ENCODE measurements at regions not wholly inside any gene's neighbourhood (a gene's known extent, or its start where the extent isn't known, plus 50 kb on each side); places are given as distances from the start of the nearest gene placed in this dataset.

DNA sequence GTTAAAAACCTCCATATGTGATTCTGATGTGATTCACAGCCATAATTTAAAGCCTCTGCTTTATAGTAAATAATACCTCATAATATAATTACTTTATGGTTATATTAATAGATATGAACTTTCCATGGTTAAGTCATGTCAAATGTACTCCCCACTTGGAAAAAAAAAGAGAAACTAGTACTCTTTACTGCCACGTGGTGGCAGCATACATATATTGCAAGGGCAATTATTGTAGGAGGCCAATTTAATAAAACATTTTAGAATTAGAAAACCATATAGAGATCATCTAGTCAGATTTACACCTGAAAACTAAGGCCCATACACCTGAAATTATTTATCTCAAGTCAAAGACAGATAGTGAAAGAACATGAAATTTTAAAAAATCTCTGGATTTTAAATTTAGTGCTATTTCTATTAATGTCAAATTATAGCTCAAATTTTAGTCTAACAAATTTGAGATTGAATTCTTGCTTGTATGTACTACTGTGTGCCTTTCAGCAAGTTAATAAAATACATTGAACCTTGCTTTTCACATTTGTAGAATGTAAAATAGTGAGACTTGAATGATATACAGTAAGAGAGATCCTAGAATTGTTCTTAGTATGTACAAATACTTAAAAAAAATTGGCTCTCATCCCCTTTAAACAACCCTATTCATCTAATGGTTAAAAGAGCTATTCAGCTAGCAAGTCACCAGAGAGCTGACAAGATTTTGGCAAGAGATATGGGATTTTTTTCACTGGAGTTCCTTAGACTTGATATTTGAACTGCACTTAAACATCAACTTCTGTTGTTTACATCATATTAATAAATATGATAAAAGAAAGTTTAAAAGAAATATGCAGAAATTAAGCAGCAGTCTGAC is 603.8 kb downstream of the TLE4 start:
- peak; percentile 95 for FAIRE-seq

DNA sequence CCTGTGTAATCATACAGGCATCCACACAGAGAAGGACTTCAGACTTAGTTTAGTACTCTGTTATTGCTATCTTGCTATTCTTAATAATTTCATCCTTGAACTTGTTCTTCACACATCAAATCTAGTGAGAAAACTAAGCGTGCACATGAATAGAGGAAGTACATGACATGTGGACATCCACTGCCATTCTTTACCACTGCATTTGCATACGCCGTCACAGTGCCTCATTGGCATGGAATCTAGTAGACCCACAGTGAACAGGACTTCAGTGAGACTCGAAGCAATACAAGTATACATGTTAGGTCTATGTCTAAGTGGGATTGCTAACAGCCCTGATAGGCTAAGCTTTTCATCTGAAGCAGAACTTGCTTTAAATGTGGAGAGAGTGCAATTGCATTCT is 592.1 kb downstream of the TLE4 start:
- FAIRE-seq: no peak

DNA sequence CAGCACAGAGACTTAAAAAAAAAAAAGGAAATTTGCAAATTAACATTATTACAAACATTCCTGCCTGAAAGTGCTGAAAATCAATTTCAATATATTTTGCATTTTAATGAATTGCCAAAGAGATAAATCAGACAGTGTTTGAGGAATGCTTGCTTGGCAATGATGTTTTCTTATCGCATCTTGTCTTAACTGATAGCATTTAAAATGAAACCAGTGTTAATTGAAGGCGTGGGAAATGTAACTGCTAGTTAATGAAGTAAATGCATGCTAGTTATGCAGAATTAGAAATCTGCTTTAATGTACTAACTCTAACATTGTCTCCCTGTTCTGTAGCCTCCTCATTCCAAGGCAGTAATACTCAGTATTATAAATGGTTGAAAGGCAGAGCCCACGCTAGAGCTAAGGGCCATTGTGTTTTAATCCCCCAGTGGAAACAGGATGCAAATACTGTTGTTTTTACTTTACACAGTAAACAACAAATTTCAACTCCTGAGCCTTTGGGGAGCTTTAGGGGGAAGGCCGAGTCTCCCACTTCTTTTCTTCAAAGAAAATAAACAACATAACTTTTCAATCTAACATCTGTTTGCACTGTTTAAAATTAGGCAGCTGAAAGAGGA is 586.9 kb downstream of the TLE4 start:
- FAIRE-seq: no peak

DNA sequence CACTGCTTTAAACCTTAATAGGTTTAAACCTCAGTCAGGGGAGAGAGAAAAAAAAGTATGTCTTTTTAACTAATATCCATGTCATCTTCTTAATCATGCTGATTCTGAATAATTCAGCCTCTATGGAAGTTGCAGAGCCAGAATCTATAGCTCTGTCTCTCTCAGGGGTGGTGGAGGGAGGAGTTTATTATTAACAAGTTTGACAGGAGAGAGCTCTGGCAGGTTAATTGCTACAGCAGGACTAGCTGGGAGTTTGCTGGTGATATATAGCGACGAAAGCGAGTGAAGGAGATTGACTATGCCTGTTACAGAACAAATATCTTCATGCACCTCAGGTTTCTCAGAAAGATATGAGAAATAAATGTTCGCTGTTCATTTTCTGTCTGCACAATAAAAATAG is 586.4 kb downstream of the TLE4 start:
- no peak for FAIRE-seq

DNA sequence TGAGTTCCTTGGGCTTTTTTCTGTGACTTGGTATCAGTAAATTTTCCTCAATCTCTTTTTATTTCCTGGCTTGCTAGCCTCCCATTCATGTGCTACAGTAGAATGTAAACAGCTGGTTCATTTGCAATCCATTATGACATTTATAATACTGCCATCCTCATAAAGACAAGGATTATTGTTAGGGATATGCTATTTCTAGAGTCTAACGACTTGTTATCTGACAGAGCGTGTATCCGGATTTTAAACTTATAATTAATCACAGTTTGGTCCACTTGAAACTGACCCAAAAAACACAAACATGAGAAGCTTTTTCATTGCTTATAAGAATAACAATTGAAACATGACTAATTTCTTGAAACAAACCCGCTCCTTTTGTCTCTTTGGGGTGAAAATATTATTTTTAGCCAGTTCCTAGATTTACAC is 585.8 kb downstream of the TLE4 start:
- FAIRE-seq: no peak

DNA sequence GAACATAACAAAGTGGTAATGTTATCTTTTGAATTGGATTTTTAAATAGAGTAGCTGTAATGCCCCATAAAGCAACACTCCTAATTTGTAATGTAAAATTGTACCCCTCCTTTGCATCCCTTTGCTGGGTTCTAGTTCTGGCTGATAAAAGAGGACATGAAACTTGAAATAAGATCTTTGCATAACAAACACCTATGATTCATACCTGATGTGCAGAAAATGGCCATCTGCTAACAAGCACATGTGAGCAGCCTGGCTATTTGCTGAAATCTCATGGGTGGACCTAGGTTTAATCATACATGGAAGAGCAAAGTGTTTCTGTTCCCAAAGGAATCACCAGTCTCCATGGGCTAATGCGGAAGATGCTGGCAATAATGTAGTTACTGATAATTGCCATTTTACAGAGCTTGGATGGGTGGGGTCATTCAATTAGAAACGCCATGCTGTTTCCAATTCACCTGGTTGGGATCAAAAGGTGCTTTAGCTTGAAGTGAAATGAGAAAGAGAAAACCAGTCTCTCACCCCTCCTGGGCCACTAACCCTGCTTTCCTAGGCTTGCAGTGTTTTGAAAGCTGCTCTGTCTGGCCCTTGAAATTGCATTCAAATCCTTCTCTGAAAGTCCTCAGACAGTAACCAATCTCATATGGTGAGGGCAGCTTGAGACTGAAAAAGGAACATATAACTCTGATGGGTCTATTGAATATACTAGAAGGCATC is 585.1 kb downstream of the TLE4 start:
- FAIRE-seq: no peak

DNA sequence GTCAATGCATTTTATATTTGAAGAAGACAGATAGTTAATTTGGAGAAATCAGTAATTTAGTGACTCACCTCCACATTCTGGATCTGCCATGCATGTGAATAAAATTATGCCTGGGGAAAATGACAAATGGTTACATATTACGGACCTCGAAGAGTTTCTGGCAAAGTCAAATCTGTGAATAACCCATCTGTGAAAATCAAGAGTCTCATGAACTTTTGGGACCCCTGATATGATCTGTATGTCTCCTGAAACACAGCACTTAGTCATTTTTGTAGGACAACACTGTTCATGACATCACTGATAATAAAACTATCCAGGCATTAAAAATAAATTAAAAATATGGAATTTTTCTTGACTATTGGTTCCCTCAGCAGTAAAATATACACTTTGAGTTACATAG is 584.5 kb downstream of the TLE4 start:
- FAIRE-seq: no peak

DNA sequence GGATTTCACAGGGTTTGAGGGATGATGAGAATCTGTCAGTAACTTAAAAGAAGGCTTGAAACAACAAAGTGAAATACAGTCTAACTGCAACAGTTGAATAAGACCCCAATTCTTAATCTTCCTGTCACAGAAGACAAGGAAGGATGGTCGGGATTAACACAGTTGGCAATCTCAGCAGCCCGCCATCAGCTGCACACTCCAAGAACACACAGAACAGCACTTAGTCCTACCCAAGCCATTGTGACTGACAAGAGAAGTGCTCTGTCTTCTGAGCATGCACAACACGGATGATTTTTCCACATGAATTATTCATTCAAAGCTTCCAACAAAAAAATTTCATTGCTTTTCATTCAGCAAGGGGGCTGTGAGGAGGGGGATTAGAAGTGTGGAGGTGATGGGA is 576.1 kb downstream of the TLE4 start:
- FAIRE-seq: no peak

DNA sequence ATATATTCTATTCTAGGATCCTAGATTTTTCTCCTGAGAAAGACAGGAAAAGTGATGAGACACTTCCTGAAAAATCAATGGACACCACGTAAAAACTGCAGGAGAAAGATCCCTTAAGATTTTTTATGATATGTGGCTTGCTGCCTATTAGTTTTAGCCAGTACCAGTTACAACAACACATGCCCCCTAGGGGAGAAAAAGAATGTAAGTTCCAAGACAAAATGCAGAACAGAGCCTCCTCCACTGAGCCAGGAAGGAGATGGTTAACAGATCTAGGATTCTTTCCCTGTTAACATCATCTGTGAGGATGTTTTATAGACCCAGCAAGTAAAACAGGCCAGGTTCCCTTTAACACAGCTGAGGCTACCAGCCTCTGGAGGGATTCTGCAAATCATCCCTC is 574.7 kb downstream of the TLE4 start:
- FAIRE-seq: no peak

DNA sequence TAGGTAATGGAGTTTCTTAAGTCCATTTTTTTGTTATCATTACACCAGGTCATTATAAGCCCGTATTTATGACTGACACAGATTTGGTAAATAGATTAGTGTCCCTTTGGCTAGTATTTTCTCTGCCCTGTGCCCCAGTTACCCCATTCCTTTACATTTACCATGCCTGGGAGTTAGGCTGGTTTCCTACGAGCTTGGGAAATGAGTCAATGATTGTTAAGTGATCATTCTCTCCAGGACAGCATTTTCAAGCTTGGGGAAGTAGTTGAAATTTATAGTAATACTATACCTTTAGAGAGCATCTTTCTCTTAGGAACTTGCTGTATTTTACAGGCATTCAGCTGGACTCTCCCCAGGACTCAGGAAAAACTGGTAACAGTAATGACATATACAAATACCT is 573.1 kb downstream of the TLE4 start:
- no peak for FAIRE-seq

DNA sequence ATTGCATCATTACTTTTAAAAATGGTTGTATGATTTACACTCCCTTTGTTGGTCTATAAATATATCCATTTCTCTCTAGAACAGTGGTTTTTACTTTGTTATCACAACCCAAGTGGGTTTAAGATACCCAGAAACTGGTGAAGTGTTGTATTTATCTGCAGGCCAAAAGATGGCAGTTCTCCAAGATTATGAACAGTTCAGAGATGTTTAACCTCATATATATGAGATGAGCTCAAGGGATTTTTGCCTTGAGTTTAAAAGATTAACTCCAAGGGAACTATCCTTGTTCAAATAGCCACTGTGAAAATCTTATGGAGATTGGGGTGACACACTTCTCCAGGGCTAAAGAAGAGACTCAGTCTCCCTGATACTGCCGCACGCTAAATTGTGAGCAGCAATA is 572.6 kb downstream of the TLE4 start:
- no peak for FAIRE-seq

DNA sequence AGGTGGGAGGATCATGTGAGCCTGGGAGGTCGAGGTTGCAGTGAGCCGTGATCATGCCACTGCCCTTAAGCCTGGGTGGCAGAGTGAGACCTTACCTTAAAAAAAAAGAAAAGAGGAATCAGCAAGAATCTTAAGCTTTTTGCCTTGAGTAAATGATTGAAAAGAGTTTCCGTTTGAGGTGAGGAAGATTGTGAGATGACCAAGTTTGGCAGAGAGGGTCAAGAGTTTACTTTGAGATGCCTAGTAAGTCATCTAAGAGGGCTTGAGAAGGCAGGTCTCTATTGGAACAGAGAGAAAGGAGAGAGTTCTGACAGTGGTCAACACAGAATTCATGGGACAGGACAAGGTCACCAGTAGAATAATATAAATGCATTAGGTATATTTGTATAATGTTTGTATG is 572.1 kb downstream of the TLE4 start:
- FAIRE-seq: no peak

DNA sequence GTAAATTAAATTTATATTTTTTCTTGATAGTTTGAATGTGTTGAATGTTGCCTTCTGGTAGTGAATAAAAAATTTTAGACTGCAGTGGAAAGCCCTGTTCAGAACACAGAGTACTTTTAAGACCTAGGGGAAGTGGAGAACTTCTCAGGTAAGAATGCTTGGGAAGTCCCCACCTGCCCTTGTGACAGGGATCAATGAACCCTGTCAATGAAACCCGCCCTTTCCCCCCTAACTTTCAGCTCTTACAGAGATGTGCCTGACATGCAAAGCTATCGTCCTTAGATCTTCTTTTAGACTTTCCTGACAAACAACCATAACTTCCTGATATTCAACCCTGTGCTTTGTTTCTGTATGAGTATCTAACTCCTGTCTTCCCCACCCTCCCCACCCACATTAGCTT is 562.7 kb downstream of the TLE4 start:
- FAIRE-seq: no peak

DNA sequence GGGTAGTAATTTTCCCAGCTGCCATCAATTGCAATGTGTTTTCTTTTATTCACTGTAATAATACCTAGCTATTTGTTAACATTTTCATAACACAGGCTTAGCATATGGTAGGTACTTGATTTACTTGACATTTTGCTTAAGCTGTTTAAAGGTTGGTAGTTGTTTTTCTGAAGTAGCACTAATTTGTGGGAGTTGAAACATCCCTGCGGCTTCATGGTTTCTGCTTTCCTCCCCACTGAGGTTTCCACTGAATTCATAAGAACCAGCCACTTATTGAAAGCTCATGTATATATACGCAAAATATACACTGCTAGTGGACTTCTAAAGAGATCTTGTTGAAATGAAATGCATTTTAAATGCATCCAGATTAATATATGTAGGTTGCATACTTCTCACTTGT is 559.9 kb downstream of the TLE4 start:
- no peak for FAIRE-seq

DNA sequence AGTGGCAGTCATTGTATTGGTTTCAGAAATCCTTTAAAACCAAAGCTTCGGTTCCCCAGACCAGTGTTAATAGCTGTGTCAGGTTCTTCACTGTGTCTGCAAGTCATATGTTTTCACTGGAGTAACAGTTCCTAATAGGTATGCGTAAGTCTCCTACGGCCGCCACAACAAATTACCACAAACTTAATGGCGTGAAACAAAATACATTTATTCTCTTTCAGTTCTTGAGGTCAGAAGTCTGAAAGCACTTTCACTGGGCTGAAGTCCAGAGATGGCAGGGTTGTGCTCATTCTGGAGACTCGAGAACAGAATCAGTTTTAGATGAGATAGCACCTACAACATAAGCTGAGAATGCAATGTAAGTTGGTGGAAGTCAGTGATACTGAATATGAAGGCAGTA is 556.2 kb downstream of the TLE4 start:
- FAIRE-seq: no peak

DNA sequence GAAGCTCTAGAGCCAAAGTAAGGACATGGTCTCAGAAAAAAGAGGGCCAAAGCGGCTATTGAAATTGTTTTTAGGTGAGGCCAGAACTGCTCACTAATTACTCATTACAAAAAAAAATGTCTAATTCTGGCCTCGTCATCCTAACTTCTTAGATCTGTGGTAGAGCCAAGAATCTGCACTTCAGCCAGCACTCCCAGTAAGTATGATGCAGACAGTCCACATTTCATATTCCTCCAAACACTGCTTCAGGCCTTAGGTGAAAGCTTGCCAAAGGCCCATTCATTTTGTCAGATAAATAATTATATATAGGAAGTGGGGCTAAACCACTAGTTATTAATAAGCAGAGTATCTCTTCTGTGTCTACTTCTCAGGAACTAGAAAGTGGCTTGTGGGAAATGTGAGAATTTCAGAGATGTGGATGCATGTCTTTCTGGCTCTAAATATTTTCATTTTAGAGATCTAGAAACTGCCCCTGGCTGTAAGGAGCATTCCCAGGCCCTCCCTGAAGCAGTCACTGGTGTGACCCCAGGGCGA is 554.0 kb downstream of the TLE4 start:
- FAIRE-seq: no peak

DNA sequence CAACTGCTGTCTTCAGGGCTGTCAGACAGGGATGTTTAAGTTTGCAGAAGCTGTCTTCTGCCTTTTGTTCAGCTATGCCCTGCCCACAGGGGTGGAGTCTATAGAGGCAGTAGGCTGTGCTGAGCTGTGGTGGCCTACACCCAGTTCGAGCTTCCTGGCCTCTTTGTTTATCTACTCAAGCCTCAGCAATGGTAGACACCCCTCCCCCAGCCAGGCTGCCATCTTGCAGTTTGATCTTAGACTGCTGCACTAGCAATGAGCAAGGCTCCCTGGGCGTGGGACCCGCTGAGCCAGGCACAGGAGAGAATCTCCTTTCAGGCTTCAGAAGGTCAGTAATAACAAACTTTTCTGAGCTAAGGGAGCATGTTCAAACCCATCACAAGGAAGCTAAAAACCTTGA is 545.3 kb downstream of the TLE4 start:
- FAIRE-seq: no peak

DNA sequence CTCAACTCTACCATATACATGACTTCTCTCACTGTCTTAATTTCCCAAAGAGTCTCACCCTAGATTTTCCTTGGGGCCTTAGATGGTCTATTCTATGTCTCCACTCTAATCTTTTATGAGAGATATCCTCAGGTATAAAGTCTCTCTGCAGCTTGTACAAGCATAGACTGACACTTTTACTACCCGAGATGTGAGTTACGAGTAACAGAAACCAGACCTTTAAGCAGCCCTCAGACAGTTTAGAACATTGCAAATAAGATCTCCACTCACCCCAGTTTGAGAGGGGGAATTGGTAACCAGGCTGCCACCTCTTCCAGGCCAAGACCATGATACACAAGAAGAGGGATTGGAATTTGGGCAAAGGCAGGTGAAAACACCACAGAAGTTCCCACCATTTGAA is 542.5 kb downstream of the TLE4 start:
- FAIRE-seq: no peak

DNA sequence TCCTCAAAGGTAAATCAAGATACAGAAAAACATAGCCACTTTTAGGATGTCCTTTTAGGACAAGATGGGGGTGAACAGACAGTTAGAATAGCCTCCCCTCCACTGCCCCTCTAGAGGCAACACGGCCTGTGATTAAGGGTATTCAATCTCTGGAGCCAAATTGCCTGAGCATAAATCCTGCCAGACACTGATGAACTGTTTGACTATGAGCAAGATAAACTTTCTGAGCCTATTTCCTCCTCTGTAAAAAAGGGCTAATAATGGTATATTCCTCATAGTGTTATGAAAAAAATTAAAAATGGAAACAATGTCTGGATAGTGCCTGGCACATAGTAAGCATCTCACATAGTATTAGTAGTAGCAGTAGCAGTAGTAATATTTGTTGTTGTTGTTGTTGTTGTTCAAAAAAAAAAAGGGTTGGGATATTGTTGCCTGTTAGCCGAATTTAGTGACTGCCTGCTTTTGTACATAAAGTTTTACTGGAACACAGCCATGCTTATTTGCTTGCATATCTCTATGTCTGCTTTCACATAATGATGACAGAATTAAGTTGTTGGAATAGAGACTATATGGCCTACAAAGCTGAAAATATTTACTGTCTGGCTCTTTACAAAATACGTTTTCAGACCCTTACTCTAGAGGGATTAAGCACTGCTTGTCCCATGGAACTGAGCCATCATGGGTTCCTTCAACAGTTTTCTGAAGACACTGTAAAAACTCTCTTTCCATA is 536.3 kb downstream of the TLE4 start:
- no peak for FAIRE-seq

DNA sequence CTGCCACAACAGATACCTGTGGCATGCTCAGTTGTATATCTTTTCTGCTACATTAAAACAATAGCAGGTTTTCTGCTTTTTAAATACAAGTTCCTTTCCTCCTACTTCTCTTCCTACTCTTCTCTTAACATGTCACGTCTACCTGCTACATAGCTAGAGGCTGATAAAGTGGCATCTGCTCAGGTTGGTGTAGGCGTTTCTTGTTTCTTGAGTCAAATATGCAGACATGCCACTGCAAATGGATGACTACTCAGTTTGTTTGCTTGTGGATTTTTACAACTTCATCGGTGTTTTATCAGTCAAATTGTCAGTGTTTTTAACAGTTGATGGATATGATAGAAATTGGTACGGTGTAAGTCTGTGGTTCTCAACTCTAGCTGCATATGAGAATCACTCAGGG is 525.7 kb downstream of the TLE4 start:
- FAIRE-seq: no peak

DNA sequence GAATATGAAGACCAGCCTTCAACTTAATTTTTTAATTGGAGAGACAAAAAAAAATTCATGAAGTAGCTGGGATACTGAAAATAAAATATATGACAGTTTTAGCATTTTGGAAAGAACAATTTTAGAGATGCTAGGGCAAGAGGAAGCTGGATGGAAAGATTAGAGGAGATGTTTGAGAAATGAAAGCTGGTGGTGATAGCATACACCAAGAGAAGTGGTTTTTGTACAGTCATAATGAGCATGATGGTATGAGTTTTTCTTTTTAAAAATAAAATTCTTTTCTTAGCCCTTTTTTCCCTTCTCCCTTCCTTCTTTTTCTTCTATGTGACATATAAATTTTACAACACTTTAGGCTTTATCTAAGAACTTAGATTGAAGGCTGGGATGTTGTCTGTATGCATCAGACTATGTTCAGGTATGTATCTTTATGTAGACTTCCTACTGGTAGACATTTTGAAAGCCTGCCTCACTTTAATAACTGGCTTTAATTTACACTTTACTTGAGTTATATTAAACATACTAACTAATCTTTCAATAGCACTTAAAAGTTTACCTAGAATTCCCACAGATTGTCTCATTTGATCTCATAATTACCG is 522.5 kb downstream of the TLE4 start:
- FAIRE-seq: no peak

DNA sequence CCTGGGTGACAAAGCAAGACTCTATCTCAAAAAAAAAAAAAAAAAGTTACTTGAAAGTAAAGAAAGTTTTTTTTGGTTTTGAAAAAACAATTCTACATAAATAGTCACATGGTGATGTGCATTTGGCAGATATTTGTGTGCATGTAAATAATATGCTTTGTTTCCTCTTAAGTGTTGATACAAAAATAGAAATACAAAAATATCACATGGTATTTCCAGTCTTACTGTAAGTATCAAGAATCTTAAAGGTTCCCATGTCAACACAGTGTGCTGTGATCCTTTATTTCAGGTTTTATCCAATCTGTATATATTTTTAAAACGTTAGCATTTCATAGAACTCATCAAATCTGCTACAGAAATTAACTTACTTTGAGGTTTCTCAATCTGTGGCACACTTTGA is 521.9 kb downstream of the TLE4 start:
- FAIRE-seq: no peak

DNA sequence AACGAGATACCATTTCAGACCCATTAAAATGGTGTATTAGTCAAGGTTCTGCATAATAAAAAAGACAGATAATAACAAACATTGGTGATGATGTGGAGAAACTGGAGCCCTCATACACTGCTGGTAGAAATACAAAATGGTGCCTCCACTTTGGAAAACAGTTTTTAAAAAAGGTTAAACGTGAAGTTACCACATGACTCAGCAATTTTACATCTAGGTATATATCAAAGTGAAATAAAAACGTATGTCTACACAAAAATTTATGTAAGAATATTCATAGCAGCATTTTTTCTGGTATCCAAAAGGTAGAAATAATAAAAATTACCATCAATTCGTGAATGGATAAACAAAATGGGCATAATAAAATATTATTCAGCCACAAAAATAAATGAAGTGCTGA is 519.8 kb downstream of the TLE4 start:
- no peak for FAIRE-seq

All from A204.1 (cell line).